ENCODE measurements at regions not wholly inside any gene's neighbourhood (a gene's known extent, or its start where the extent isn't known, plus 50 kb on each side); places are given as distances from the start of the nearest gene placed in this dataset.

DNA sequence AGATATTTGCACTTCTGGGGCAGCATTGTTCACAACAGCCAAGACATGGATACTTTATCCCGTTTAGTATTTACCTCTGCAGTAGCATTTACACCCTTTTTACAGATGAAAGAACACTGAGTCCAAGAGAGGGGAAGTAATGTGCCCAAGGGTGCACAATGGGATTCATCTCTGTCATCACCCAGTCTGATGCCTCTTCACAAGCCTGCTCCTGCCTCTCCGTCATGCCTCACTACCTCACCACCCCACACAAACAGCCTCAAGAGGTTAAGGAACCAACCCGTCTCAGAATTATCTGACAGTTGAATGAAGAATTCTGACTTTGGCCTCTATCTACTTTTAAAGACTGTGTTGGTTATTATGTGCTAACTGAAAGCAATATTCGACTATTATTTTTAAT lies 368.4 kb downstream of the ATP23 start:
- TF ChIP-seq, protein P1, sequence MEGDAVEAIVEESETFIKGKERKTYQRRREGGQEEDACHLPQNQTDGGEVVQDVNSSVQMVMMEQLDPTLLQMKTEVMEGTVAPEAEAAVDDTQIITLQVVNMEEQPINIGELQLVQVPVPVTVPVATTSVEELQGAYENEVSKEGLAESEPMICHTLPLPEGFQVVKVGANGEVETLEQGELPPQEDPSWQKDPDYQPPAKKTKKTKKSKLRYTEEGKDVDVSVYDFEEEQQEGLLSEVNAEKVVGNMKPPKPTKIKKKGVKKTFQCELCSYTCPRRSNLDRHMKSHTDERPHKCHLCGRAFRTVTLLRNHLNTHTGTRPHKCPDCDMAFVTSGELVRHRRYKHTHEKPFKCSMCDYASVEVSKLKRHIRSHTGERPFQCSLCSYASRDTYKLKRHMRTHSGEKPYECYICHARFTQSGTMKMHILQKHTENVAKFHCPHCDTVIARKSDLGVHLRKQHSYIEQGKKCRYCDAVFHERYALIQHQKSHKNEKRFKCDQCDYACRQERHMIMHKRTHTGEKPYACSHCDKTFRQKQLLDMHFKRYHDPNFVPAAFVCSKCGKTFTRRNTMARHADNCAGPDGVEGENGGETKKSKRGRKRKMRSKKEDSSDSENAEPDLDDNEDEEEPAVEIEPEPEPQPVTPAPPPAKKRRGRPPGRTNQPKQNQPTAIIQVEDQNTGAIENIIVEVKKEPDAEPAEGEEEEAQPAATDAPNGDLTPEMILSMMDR (IDR thresholded peaks at IDR 0.05; ENCODE audit: low read depth, low read length, missing control alignments) = no peak

DNA sequence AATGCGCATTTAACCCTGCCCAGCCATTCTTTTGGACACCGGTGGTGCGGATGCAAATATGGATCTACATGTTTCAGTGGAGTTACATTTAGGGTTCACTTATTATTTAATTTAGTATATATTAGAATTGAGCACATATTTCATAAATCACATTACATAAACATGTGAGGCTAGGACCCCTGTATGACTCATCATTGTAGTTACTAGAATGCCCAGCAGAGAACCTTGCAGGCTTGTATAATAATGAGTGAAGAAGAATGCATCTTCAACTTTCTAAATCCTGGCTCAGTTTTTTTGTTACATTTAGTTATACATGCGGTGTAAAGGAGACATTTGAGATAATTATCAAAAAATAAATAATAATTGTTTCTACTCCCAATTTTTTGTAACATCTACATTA lies 369.0 kb downstream of the ATP23 start:
- Histone ChIP-seq H3K27ac (peak overlapping the region; percentile 91), H3K27me3 (replicated peaks) (no peaks in the 10 kb centered on the region), H3K4me3 (ENCODE audit: low read depth, low read length) (no peak overlapping the region), H3K36me3 (replicated peaks) (no peaks in the 10 kb centered on the region)
- TF ChIP-seq, protein P1 (IDR thresholded peaks at IDR 0.05; ENCODE audit: low read depth, low read length, missing control alignments) = peak; percentile 25
- peak; percentile 81 for DNase-seq
- in situ Hi-C loops (cut with HindIII; ENCODE audit: low pct_ligation_motif_present, low sequenced_read_pairs) = no loop called here

More for the DNA sequence above, 368.4 kb downstream of the ATP23 start:
- Histone ChIP-seq H3K27me3 (replicated peaks) (no peaks in the 10 kb centered on the region), H3K27ac (peak overlapping the region; percentile 91), H3K4me3 (ENCODE audit: low read depth, low read length) (no peak overlapping the region), H3K36me3 (replicated peaks) (no peaks in the 10 kb centered on the region)
- no peak for DNase-seq
- in situ Hi-C loops (cut with HindIII; ENCODE audit: low pct_ligation_motif_present, low sequenced_read_pairs) = no loop called here

DNA sequence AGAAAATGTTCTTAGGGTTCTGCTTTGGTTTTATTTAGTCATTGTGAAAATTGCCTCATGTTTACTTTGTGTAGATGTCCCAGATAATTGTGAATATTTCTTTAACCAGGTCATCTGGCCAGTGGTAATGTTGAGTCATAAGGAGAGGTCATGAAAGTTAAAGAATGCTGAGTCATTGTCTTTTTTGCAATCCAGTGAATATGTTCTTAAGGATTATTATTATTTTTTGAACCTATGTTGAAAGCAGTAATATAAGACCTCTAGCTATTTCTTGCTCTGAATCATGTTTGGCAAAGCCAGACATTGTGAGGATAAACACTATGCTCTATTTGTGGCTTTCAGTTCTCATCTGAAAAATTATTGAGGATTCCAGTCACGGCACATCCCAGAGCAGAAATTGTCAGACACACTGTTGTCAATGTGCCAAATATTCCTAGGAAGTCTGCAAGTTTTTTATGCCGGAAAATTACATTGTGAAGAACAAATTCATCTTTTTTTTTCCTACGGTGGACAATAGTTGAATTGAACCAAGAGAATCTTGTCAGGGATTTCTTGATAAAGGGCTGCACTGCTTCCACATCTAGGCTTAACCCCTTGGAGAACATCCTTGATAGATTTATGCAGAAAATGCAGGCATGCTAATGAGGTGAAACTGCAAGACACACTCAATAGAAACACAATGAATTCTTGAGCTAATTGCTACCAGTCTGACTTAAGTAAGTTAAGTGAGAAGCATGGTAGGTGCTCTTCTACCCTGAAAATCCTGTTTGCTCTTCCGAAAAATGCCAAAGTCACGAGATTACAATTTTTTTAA lies 369.6 kb downstream of the ATP23 start:
- no peaks in the 10 kb centered on the region for H3K27me3 ChIP-seq (replicated peaks)
- H3K36me3 ChIP-seq (replicated peaks) = no peaks in the 10 kb centered on the region
- H3K4me3 ChIP-seq (ENCODE audit: low read depth, low read length) = no peak overlapping the region
- TF ChIP-seq, protein P1 (IDR thresholded peaks at IDR 0.05; ENCODE audit: low read depth, low read length, missing control alignments) = no peak
- in situ Hi-C loops (cut with HindIII; ENCODE audit: low pct_ligation_motif_present, low sequenced_read_pairs) = no loop called here
- DNase-seq = peak; percentile 92
- H3K27ac ChIP-seq = peak overlapping the region; percentile 91

DNA sequence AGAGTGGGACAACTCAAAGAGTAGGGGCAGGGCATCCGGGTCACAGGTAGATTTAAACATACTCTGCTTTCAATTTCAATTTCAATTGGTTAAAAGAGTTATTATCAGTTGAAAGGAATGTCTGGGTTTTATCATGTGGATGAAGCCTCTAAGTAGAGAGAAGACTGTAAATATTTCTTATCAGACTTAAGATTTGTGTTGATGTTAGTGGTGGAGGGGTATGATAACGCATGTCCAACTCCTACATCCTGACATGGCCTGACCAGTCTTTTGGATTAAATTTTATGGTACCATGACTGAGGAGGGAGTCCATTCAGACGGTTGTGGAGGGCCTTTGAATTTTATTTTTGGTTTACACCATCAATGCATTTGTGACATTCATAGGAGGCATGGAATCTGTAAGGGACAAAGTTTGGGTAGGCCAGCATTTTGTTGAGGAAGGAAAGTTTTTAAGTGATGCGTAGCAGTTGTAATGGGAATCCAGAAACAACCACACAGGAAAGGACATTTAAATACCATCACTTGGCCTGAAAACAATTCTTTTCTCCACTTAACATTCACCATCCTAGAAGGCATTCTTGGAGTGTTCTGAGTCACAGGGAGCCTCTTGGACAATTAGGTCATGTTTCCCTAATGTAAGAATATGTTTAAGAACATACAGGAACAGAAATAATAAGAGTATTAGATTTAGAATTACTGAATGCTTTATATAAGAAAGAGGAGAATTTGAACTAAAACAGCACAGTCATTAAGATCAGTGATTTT lies 371.9 kb downstream of the ATP23 start:
- DNase-seq = peak; percentile 80
- in situ Hi-C loops (cut with HindIII; ENCODE audit: low pct_ligation_motif_present, low sequenced_read_pairs) = no loop called here
- TF ChIP-seq, protein P1 (IDR thresholded peaks at IDR 0.05; ENCODE audit: low read depth, low read length, missing control alignments) = no peak
- H3K4me3 ChIP-seq (ENCODE audit: low read depth, low read length) = no peak overlapping the region
- H3K27ac ChIP-seq = peak overlapping the region; percentile 83
- H3K36me3 ChIP-seq (replicated peaks) = no peaks in the 10 kb centered on the region
- H3K27me3 ChIP-seq (replicated peaks) = no peaks in the 10 kb centered on the region

DNA sequence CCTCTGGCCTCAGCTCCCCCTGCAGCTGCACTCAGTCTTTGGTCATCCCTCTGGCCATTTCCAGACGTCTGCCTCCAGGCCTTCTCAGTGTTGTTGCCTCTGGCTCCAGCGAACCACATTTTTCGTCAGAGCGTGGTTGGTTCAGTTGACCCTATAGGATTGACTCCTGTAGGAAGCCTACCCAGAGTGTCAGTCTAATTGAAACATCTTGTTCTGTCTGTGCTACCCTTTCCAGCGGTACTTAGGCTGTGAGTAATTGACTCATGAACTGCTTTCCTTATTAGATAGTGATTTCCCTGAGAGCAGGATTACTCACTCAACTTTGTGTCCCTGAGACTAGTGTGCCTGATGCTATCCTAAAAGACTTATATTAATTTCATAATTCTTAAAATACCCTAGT lies 373.2 kb downstream of the ATP23 start:
- Histone ChIP-seq H3K36me3 (replicated peaks) (no peaks in the 10 kb centered on the region), H3K27me3 (replicated peaks) (no peaks in the 10 kb centered on the region), H3K27ac (peak overlapping the region; percentile 83), H3K4me3 (ENCODE audit: low read depth, low read length) (no peak overlapping the region)
- peak; percentile 89 for DNase-seq
- TF ChIP-seq, protein P1 (IDR thresholded peaks at IDR 0.05; ENCODE audit: low read depth, low read length, missing control alignments) = no peak
- in situ Hi-C loops (cut with HindIII; ENCODE audit: low pct_ligation_motif_present, low sequenced_read_pairs) = no loop called here
